ENCODE measurements at regions not wholly inside any gene's neighbourhood (a gene's known extent, or its start where the extent isn't known, plus 50 kb on each side); places are given as distances from the start of the nearest gene placed in this dataset.

- Histone ChIP-seq H3K4me3 (ENCODE audit: low read depth, low read length) (no peak overlapping the region), H3K36me3 (no peaks in the 10 kb centered on the region), H3K9me3 (ENCODE audit: severe bottlenecking) (no peaks in the 10 kb centered on the region), H3K27ac (no peak overlapping the region), H3K27me3 (ENCODE audit: insufficient read depth, low read depth, severe bottlenecking) (no peaks in the 10 kb centered on the region)
- no peak for DNase-seq
- TF ChIP-seq CTCF (IDR thresholded peaks at IDR 0.05; ENCODE audit: low read depth, low read length), result no peak
Measured at GRCh38 chr2:167438206-167438605, 549.9 kb downstream of the XIRP2 start.

GRCh38 chr2:167431949-167432348 lies 543.7 kb downstream of the XIRP2 start:
- Histone ChIP-seq H3K4me3 (ENCODE audit: low read depth, low read length) (no peak overlapping the region), H3K36me3 (no peaks in the 10 kb centered on the region), H3K27ac (no peak overlapping the region), H3K27me3 (ENCODE audit: insufficient read depth, low read depth, severe bottlenecking) (no peaks in the 10 kb centered on the region), H3K9me3 (ENCODE audit: severe bottlenecking) (no peaks in the 10 kb centered on the region)
- no peak for DNase-seq
- no peak for TF ChIP-seq CTCF (IDR thresholded peaks at IDR 0.05; ENCODE audit: low read depth, low read length)

GRCh38 chr2:167430447-167430846 lies 542.2 kb downstream of the XIRP2 start:
- H3K27me3 ChIP-seq (ENCODE audit: insufficient read depth, low read depth, severe bottlenecking), result no peaks in the 10 kb centered on the region
- no peaks in the 10 kb centered on the region for H3K9me3 ChIP-seq (ENCODE audit: severe bottlenecking)
- no peak for DNase-seq
- no peak overlapping the region for H3K27ac ChIP-seq
- H3K4me3 ChIP-seq (ENCODE audit: low read depth, low read length), result no peak overlapping the region
- no peaks in the 10 kb centered on the region for H3K36me3 ChIP-seq
- no peak for TF ChIP-seq CTCF (IDR thresholded peaks at IDR 0.05; ENCODE audit: low read depth, low read length)

- Histone ChIP-seq H3K36me3 (no peaks in the 10 kb centered on the region), H3K27ac (no peak overlapping the region), H3K9me3 (ENCODE audit: severe bottlenecking) (no peaks in the 10 kb centered on the region), H3K4me3 (ENCODE audit: low read depth, low read length) (no peak overlapping the region), H3K27me3 (ENCODE audit: insufficient read depth, low read depth, severe bottlenecking) (no peaks in the 10 kb centered on the region)
- no peak for DNase-seq
- TF ChIP-seq CTCF (IDR thresholded peaks at IDR 0.05; ENCODE audit: low read depth, low read length), result no peak
Measured at GRCh38 chr2:167424803-167425755, 536.8 kb downstream of the XIRP2 start.

GRCh38 chr2:167424221-167424620 lies 535.9 kb downstream of the XIRP2 start:
- Histone ChIP-seq H3K4me3 (ENCODE audit: low read depth, low read length) (no peak overlapping the region), H3K36me3 (no peaks in the 10 kb centered on the region), H3K9me3 (ENCODE audit: severe bottlenecking) (no peaks in the 10 kb centered on the region), H3K27ac (no peak overlapping the region), H3K27me3 (ENCODE audit: insufficient read depth, low read depth, severe bottlenecking) (no peaks in the 10 kb centered on the region)
- no peak for DNase-seq
- no peak for TF ChIP-seq CTCF (IDR thresholded peaks at IDR 0.05; ENCODE audit: low read depth, low read length)

Measured in WERI-Rb-1 (cell line).